ENCODE measurements at regions not wholly inside any gene's neighbourhood (a gene's known extent, or its start where the extent isn't known, plus 50 kb on each side); places are given as distances from the start of the nearest gene placed in this dataset.

DNA sequence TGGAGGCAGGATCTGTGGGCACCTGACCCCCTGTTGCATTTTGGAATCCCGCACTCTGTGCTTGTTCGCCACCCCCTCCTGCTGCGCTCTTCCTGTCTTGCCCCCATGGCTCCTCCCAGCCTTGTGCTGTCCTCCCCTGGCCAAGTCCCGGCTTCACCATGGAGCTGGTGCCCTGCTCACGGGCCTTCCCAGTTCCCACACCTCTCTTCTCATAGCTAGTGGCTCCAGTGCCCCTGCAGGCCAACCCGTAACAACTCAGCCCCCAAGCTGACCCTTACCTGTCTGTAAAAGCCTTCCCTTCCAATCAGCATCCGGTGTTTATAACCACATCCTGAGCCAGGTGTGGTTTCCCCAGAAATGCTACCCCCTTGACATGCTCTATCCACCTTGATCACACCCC lies 407.7 kb upstream of the C2CD4B start:
- DNase-seq (ENCODE audit: low read depth, low spot score): peak; percentile 24

DNA sequence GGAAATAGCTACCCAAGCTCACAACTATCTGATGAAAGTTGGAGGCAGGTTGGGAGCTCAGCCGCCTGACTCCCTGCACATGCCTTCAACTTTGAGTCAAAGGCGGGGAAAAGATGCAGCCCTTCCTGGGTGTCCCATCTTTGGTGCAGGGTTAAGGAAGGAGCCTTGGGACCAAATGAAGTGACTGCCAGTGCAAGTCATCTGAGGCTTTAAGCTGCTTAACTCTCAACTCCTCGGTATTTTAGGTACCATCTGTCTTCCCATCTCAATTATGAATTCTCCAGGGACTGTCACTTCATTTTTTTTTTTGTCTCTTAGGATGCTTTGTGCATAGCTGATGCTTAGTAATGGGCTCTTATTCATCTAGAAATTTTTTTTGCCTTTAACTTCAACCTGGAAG lies 408.8 kb upstream of the C2CD4B start:
- no peak for DNase-seq (ENCODE audit: low read depth, low spot score)

DNA sequence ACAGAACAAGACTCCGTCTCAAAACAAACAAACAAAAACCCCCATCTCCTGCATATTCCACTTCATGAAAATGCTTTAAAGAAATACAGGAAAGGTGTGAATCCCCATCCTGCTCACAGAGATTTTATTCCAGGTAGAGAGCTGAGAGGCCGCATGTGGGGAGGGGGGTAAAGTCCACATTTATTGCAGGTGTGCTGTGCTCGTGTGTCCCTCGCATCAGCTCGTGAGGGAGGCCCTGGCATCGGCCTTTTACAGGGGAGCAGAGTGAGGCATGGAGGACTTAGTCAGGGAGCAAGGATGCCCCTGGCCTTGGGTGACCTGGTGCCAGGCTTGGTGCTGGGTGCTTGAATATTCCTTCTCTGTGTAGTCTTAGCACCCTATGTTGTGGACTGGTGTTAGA lies 413.5 kb upstream of the C2CD4B start:
- no peak for DNase-seq (ENCODE audit: low read depth, low spot score)

DNA sequence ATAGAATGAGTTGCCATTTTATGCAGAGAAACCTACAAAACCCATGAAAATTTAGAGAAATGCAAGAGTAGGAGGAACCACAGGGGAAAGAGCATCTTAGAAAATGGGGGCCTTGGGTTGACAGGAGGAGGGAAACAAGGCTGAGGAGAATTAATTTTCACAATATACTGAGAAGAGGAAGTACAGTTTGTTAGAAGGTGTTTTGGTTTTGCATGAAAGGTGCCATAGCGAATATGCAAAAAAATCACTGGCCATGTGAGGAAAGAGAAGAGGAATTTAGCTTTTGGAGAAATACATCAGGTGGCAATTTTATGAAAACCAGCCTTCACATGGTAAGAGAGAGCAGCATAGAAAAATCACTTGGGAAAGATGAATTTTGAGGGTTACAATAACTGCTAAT lies 413.9 kb upstream of the C2CD4B start:
- no peak for DNase-seq (ENCODE audit: low read depth, low spot score)

DNA sequence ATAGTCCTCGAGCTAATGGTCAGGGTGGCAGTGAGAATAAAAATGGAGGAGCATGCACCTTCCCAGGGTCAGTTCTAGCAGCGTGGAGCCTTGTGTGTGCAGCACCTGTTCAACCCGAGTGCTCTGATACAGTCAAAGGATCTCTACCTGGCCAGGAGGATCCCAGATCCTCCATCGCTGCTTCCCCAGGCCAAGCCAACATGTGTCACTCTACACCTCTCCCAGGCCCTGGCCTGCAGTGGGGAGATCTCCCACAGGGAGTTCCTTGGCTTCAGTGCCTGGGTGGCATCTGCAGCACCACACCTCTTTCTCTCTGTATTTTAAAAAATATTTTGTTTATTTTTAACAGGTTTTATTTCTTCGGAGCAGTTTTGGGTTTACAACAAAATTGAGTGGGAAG lies 414.8 kb upstream of the C2CD4B start:
- DNase-seq (ENCODE audit: low read depth, low spot score): no peak

DNA sequence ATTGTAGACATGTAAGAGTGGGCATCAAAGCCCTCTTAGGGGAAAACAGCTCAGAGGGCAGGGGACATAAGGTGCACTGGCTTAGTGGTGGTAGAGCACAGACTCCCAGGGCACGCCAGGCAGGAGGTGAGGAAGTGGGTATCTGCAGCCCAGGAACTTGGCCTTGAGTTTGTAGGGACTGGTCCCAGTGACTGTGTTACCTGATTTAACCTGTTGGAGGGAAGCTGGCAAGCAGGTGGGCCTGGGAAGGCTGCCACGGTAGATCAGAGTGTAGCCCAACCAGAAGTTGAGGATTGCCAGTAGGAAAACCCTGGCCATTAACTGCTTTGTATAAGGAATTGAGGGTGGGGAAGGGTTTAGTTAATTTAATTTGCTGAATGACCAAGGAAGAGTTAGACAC lies 417.5 kb upstream of the C2CD4B start:
- no peak for DNase-seq (ENCODE audit: low read depth, low spot score)

DNA sequence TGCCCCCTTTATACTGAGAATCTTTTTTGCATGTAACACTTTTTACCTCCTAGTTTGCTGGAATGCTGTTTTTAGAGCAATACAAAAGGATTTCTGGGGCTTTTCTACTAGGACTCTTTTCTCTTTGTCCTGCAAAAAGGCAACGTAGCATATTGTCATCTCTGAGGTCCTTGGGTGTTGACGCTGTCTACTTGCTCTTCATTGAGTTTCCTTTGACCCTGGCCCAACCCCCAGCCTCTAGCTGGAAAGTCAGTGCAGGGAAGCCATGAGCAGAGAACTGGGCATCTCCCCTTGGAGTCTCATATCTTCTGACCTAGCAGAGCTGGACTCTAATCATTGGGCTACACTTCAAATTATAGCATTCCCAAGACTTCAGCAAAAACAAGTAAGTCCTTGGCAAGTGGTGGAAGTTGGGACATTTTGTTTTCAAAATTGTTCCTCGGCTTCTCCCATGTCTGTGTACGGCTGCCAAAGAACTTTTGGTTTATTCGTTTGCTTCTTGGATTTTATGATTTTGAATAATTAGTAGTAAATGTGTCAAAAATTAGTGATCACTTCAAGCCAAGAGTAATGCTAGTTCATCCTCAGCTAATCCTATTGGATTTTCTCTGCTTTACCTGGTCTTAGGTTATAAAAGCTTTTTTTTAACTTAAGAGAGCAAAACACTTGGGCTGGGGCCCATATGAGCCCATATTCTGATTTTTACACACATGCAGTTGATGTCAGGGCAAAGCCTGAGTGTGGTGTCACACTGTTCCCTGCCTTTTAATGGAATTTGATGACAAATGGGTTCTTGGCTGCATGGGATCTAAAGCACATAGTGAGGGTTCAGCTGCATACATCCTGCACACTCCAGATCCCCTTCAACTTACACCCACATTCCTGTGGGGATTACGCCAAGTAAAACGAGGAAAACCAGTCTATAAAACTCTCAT lies 419.5 kb upstream of the C2CD4B start:
- no peak for DNase-seq (ENCODE audit: low read depth, low spot score)

DNA sequence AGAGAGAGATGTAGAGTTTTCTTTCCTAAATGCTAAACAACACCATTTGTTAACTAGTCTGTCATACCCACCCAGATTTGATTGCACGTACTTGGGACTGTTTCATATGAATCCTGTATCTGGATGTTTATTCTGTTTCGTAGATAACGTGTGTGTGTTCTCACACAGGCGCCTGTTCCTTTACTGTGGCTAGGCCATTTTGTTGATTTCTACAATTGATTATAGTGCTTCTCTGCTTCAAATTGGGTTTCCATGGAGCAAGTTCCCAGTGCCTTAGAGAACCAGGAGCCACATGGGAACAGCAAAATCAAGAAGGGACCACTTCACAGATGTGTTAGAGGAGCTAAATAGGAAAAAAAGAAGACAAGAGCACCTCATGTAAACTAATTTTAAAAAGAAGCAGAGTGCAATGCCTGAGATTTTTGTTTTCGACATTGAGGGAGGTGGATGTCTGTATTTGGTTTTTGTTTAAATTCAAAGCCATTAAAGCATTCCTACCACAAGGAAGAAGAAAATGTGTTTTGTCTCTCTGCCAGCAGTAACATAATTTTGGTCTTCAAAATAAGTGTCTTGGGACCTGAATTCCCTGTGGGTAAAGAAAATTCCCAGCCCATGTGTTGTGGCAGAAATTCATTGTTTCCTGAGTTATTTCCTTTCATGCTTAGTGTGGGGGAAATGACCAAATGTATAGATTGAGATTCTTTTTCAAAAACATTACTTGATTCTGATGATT lies 424.0 kb upstream of the C2CD4B start:
- DNase-seq (ENCODE audit: low read depth, low spot score): no peak

DNA sequence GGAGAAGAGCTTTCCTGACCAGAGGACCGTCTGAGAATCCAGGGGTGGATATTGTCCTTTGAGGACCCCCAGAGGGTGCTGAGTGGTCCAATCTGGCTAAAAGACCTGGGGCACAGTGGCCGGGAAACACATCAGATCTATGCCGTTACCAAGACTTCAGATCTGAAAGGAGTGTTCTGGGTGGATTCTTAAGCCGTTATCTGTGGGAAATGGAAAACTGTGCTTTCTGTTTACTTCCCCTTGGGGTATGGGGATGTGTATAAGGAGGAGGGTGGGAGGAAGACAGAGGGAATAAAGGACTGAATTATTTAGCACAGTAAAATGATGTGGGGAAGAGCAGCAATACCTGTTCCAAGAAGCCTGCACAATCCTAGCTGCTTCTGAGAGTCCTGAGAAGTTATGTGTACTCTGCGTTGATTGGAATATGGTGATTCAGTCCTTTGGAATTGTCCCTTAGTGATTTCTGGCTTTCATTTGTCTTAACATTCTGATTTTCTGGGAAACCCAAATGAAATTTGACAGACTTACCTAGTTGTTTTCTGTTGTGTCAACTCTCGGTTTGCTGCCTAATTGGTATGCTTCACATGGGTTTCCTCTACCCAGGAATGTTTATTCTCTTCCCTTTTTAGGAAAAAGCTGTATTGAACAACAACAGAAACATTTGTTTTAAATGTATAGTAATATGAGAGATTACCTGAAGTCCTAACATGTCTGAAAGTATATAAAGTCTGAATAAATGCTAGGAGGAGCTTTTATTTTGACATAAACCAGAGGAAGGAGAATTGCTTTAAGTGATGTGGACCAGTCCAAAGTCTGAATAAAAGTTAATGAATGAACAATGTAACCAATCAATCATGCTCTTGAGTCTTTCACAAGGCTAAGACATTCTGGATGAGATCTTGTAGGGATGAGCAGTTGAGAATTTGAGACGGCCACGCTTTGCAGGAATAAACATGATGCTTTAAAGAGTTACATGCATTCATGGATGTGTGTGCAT lies 427.1 kb upstream of the C2CD4B start:
- DNase-seq (ENCODE audit: low read depth, low spot score): no peak

DNA sequence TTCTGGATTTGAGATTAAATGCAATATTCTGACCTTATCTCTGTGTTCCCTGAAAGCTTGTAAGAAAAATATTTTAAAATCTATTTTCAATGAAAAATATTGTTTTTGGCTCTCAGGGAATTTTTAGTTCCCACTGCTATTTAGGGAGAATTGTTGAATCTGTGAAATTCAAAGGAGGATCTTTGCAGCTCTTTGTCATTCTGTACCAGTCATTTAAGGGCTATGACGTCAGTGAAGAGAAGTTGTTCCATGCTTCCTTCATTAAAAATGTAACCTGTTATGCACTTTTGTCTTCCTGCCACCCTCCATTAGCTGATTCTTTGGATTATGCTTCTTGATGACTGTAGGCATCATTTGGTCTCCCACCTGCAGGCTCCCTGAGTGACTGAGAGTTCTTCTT lies 427.8 kb upstream of the C2CD4B start:
- no peak for DNase-seq (ENCODE audit: low read depth, low spot score)

DNA sequence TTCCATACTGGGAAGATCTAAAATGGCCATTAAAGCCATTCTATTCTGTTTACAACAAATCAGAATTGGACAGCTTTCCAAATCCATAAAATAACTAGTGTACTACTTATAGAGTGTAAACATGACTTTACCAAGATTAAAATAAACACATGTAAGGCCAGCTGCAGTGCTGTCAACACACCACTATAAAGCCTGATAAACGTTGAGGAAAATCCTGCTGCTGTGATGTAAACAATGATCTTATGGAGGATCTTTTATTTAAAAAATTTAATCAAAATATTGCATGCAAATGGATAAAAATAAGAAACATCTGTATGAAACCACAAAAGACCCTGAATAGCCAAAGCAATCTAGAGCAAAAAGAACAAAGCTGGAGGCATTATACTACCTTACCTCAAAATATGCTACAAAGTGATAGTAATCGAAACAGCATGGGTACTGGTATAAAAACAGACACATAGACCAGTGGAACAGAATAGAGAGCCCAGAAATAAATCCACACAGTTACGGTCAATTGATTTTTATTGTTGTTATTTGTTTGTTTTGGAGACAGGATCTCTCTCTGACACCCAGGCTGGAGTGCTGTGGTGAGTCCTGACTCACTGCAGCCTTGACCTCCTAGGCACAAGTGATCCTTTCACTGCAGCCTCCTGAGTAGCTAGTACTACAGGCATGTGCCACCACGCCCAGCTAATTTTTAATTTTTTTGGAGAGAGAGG lies 428.8 kb upstream of the C2CD4B start:
- DNase-seq (ENCODE audit: low read depth, low spot score): no peak

DNA sequence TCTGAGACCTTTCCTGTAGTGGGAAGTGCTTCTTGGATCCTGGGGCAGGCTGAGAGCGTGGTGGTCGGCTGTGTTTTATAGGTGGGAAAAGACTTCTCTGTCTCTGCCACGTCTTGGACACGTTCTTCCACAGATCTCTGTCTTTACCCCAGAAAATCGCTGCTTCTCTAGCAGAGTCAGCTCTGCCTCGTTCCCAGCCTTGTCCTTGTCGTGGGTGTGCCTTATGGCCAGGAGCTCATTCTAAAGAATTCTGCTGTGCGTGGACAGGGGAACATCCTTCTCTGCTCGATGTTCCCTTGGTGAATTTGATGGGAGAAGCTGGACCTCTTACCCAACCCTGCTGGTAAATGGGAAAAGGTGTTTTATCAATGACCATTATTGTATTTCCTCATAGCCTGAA lies 433.1 kb upstream of the C2CD4B start:
- no peak for DNase-seq (ENCODE audit: low read depth, low spot score)

DNA sequence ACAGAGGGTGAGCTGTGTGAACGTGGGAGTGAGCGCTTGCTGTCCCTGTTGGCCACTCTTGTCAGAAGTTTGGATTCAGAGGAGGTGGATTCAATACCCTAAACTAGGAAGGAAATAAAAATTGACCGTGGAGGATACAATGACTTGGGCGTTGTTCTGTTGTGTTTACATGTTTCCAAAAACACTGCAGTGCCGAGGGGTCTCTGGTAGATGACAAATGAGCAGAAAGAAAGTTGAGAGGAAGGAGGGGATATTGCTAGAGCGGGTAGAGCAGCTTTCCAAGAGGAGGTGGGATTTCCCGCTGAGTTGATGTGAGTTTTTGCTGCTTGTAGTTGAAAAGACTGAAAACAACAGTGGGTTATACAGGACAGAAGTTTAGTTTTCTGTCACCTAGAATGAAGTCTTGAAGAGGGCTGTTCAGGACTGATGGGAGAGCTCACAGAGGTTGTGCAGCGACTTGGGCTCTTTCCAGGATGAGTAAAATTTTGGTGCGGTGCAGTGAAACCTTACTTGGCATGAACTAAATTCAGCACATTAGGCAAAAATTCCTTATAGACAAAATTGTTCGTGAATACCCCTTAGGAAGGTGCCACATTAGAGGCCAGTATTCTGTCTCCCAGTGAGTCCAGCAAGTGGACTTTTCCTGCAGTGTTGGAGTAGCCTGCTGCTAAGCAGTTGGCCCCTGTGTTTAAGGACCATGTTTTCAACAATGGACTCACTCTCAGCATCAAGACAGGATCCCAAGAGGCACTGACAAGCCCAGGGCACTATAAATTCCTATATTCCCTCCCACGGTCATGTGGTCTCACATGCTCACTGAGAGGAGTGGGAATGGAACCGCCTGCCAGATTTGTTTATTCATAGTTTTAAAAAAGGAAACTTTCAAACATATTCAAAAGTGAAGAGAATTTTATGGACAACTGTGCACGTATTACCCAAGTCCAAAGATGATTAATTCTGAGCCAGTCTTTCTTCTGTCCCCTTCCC lies 435.0 kb upstream of the C2CD4B start:
- DNase-seq (ENCODE audit: low read depth, low spot score): no peak

DNA sequence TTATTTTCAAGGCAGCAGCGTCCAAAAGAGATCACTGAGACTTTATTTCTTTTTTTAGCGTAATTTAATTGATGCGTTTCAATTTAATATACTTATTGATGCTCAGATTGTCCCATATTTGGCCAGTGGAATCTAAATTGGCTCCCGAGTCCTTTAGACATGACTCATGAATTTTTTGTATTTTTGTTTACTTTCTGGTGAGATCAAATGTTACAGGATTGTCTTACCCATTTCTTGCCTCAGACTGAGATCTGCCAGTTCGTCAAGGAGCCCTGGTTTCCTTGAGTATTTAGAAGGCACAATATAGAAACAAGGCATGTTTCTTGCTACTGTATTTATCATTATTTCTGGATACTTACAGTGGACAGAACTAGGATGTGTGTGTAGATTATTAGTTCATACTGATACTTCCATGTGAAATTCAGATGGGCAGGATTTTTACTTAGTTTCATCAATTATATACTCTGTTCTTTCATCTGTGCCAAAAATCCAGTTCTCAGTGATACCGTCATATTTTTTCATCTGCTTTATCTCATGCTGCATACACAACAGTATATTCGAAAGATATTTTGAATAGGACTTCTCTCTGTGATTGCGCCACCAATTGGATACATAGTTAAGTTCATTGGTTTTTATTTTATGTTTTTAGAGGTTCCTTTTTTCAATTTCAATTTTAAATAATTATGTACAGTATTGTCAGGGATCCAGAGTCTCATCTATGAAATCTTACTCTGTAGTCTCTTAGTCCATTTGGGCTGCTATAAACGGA lies 436.9 kb upstream of the C2CD4B start:
- DNase-seq (ENCODE audit: low read depth, low spot score): no peak

DNA sequence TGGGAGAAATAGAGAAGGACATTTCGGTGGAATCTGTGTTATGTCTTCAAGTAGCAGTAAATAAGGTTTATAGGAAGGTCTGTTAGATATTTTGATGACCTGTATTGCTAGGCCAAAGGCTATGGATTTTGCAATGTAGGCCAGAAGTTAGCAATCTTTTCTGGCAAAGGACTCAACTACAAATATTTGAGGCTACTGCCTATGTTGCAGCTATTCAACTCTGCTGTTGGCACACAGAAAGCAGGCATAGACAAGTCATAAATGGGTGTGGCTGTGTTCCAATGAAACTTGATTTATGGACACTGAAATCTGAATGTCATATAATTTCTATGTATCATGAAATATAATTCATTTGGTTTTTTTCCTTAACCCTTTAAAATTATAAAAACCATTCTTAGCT lies 438.7 kb upstream of the C2CD4B start:
- DNase-seq (ENCODE audit: low read depth, low spot score): no peak

DNA sequence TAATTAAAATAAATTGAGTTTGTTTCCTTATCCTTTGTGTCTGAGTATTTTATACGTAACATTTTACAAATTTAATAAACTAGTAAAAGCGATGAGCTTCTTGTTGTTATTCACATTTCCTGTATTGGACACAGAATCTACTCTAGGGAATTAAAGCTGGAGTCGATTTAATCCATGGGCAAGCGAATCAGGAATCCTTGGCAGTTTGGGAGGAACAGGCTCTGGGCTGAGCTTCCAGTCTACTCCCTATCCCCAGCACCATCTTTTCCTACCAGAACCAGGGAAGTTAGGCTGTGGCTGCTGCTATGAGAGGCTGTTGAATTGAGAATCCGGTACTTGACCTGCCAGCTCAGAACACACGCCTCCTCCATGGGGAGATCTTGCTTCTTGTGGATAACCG lies 437.3 kb upstream of the TPM1 start:
- no peak for DNase-seq (ENCODE audit: low read depth, low spot score)

DNA sequence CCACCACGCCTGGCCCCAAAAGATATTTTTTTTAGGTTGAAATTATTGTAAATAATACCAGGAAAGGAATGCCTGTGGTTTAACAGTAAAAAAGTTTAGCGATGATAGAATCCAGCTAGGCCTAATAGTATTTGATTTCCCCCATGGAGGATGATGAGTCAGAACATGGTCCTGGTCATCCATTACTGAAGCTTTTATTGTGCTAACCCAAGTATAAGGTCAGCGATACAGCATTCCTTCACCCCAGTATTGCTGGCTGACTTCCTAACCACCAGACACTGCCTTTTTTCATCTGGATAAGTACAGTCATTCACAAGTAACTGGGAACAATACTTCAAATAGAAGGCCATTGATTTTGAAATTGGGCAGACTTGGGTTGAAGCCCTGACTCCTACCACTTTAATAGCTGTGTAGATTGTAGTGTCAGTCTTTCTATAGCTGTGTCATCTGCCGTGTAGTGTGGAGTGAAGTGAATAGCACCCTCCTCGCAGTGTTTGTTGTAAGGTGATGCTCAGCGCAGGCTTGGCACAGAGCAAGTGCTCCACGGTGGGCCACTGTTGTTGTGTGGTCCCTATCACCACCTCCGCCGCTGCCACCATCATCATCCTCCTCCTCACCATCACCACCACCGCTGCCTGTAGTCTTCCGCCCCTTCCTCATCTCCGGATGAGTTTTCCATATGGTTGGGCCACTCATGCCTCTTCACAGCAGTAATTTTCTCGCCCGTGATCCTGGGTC lies 436.0 kb upstream of the TPM1 start:
- DNase-seq (ENCODE audit: low read depth, low spot score): no peak

DNA sequence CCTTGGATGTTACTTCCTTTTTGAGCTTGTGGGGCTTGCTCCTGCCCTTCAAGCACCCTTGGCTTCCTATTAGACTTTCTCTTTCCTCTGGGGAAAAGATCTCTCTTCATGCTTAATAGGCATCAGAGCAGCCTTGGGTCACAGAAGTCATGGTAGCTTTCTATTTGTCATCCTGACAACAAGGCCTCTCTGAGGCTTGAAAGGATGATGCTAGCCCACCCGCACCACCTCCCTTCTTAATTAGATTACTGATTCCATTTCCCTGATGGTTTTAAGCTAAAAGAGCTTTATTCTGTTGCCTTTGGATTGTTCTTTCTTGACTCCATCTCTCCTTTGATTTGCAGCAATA lies 435.5 kb upstream of the TPM1 start:
- DNase-seq (ENCODE audit: low read depth, low spot score): no peak

DNA sequence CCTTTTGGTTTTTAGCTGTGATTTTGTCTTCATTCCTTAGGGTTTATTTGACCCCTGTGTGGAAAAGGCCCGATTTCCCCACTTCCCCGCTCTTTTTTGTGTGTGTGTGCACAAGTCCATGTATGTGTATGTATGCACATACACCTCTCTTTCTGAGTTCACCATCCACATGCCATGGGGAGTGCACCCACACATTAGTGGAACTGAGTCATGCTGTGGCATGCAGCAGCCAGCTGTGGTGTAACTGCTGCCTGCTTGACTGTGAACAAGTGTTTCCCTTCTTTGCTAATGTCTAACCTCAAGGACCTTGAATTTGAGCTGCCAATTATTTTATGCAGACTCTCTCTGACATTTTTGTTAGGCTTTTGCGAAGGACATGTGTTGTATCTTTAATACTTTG lies 434.9 kb upstream of the TPM1 start:
- DNase-seq (ENCODE audit: low read depth, low spot score): no peak
